Calu3 (cell line): ENCODE measurements at regions not wholly inside any gene's neighbourhood (a gene's known extent, or its start where the extent isn't known, plus 50 kb on each side); places are given as distances from the start of the nearest gene placed in this dataset.
"Not testable (repeated sequence)": the region's sequence is repeated elsewhere in the genome, so short reads cannot be mapped to it uniquely, and the experiment has no call there.

ENCODE experiments used
- BruUV-seq: library from RNA; stranded (reverse); fragments of 400-500 nt; replicated peaks from 2 replicates; lab custom pipeline; 2021; lab: Mats Ljungman, UMichigan
- CTCF ChIA-PET: fragments of 300-600 bp; sonication (Branson Sonifier 250); formaldehyde crosslinking; loops from one replicate; lab custom pipeline; 2022; ENCODE audit warnings: antibody characterized with exemption; lab: Charles Lee
- DNase-seq: peaks from one replicate; pipeline ENCODE4 v3.0.0; 2022
- H3K27ac Mint-ChIP-seq: one replicate; pipeline ENCODE4 v1.8.0; 2022; ENCODE audit warnings: mixed read lengths; ENCODE audit not compliant: unreplicated experiment
- H3K27me3 Mint-ChIP-seq: one replicate; pipeline ENCODE4 v1.8.0; 2022; ENCODE audit warnings: mixed read lengths; ENCODE audit not compliant: unreplicated experiment
- H3K36me3 Mint-ChIP-seq: one replicate; pipeline ENCODE4 v1.8.0; 2022; ENCODE audit warnings: mild to moderate bottlenecking, moderate library complexity, mixed read lengths; ENCODE audit not compliant: insufficient read depth, unreplicated experiment
- H3K4me1 Mint-ChIP-seq: one replicate; pipeline ENCODE4 v1.8.0; 2022; ENCODE audit warnings: mild to moderate bottlenecking, low read depth, mixed read lengths; ENCODE audit not compliant: unreplicated experiment
- H3K4me3 Mint-ChIP-seq: one replicate; pipeline ENCODE4 v1.8.0; 2022; ENCODE audit warnings: mild to moderate bottlenecking, low read depth, moderate library complexity, mixed read lengths; ENCODE audit not compliant: unreplicated experiment
- H3K9me3 Mint-ChIP-seq: one replicate; pipeline ENCODE4 v1.8.0; 2022; ENCODE audit warnings: low read depth, mixed read lengths; ENCODE audit not compliant: unreplicated experiment
- CTCF ChIP-seq: fragments of 200-600 bp; IDR thresholded peaks from one replicate; pipeline ENCODE4 v1.8.0; 2022; ENCODE audit warnings: antibody characterized with exemption; ENCODE audit not compliant: unreplicated experiment
- intact Hi-C: fragments of 100-400 bp; cut with micrococcal nuclease; formaldehyde crosslinking; loops from one replicate; pipeline ENCODE4 v1.10.0; 2022; ENCODE audit not compliant: unreplicated experiment

GRCh38 chr6:49202924-49203536 is 260.0 kb downstream of the MMUT start:
- Mint-ChIP-seq H3K9me3 (peaks cover 5% of the 10 kb centered on the region), H3K27me3 (no peaks in the 10 kb centered on the region), H3K4me3 (no peak overlapping the region), H3K4me1 (no peaks in the 10 kb centered on the region), H3K27ac (no peak overlapping the region), H3K36me3 (no peaks in the 10 kb centered on the region)
- no peak for TF ChIP-seq CTCF
- intact Hi-C loops, result no loop called here
- BruUV-seq, result no TSS peak
- no peak for DNase-seq
- CTCF ChIA-PET, result no interaction called here

GRCh38 chr6:49198015-49198414 is 265.0 kb downstream of the MMUT start:
- no peaks in the 10 kb centered on the region for H3K36me3 Mint-ChIP-seq
- BruUV-seq, result no TSS peak
- no peak overlapping the region for H3K27ac Mint-ChIP-seq
- no peaks in the 10 kb centered on the region for H3K4me1 Mint-ChIP-seq
- no peak for TF ChIP-seq CTCF
- intact Hi-C loops, result loop anchor here (1.0 to 10.0 kb wide), 2 partner anchors 12 to 217 kb away; no protein-coding TSS in a partner anchor
- H3K27me3 Mint-ChIP-seq, result no peaks in the 10 kb centered on the region
- DNase-seq, result no peak
- no peak overlapping the region for H3K4me3 Mint-ChIP-seq
- CTCF ChIA-PET, result no interaction called here
- H3K9me3 Mint-ChIP-seq, result no peaks in the 10 kb centered on the region

- H3K27me3 Mint-ChIP-seq, BruUV-seq, CTCF ChIA-PET, H3K4me1 Mint-ChIP-seq, DNase-seq, intact Hi-C loops, H3K9me3 Mint-ChIP-seq, H3K36me3 Mint-ChIP-seq, H3K4me3 Mint-ChIP-seq, H3K27ac Mint-ChIP-seq: not testable (repeated sequence)
These were observed 300.7 kb downstream of the MMUT start for GRCh38 chr6:49162379-49162778.

- no peak overlapping the region for H3K4me3 Mint-ChIP-seq
- no peak for DNase-seq
- H3K36me3 Mint-ChIP-seq, result no peaks in the 10 kb centered on the region
- H3K27me3 Mint-ChIP-seq, result no peaks in the 10 kb centered on the region
- H3K9me3 Mint-ChIP-seq, result peaks cover 3% of the 10 kb centered on the region
- H3K27ac Mint-ChIP-seq, result no peak overlapping the region
- CTCF ChIA-PET, result no interaction called here
- TF ChIP-seq CTCF, result no peak
- no peaks in the 10 kb centered on the region for H3K4me1 Mint-ChIP-seq
- intact Hi-C loops, result no loop called here
- BruUV-seq, result no TSS peak
These were observed 307.7 kb downstream of the MMUT start for GRCh38 chr6:49155316-49155715.

- CTCF ChIA-PET, result no interaction called here
- Mint-ChIP-seq H3K4me1 (no peaks in the 10 kb centered on the region), H3K9me3 (peaks cover 8% of the 10 kb centered on the region), H3K4me3 (no peak overlapping the region), H3K27ac (no peak overlapping the region), H3K36me3 (no peaks in the 10 kb centered on the region), H3K27me3 (no peaks in the 10 kb centered on the region)
- BruUV-seq, result no TSS peak
- TF ChIP-seq CTCF, result no peak
- no peak for DNase-seq
- intact Hi-C loops, result no loop called here
These were observed 311.1 kb downstream of the MMUT start for GRCh38 chr6:49151957-49152356.
